Suprapubic skin (tissue), 3 donors: ENCODE measurements at regions not wholly inside any gene's neighbourhood (a gene's known extent, or its start where the extent isn't known, plus 50 kb on each side); places are given as distances from the start of the nearest gene placed in this dataset.

Source experiments
- CTCF ChIP-seq, 2 donors: fragments of 200-600 bp in 1 of 2; fragments of 450-650 bp in 1 of 2; sonication (generic) in 1 of 2; IDR thresholded peaks; one replicate each; pipeline ENCODE4 v1.5.1; 2016 to 2019; ENCODE audit warnings: antibody characterized with exemption in 2 of 2, mild to moderate bottlenecking in 1 of 2, moderate library complexity in 1 of 2
- EP300 ChIP-seq: sonication (generic); formaldehyde crosslinking; IDR thresholded peaks from one replicate; pipeline ENCODE4 v1.6.1; 2017; ENCODE audit warnings: antibody characterized with exemption
- POLR2A ChIP-seq, 2 donors: fragments of 450-650 bp; IDR thresholded peaks; one replicate each; pipeline ENCODE4 v1.6.1; 2017; ENCODE audit warnings: antibody characterized with exemption in 2 of 2, mild to moderate bottlenecking in 2 of 2, moderate library complexity in 2 of 2

GRCh38 chr16:16780588-16780987 is 401.6 kb downstream of the NPIPA7 start:
- TF ChIP-seq CTCF (IDR thresholded peaks at IDR 0.05) (no peak), EP300 (no peak), POLR2A (IDR thresholded peaks at IDR 0.05) (no peak)
